GM12892 (cell line): ENCODE measurements at regions not wholly inside any gene's neighbourhood (a gene's known extent, or its start where the extent isn't known, plus 50 kb on each side); places are given as distances from the start of the nearest gene placed in this dataset.

ENCODE experiments used
- DNase-seq: peaks from one replicate; pipeline ENCODE4 v3.0.0; 2011; ENCODE audit not compliant: insufficient read length
- FAIRE-seq: peaks from 2 replicates; lab custom pipeline; 2011; peaks lifted over from hg19 to GRCh38; lab: Jason Lieb, UNC
- POLR2A ChIP-seq: IDR thresholded peaks from 2 replicates; pipeline ENCODE4 v1.6.1; 2011; ENCODE audit warnings: low read depth, low read length, control low read depth
- POLR2AphosphoS5 ChIP-seq: IDR thresholded peaks from 2 replicates; pipeline ENCODE4 v1.6.1; 2011; ENCODE audit warnings: low read depth, low read length, control low read depth
- TAF1 ChIP-seq: IDR thresholded peaks from 2 replicates; pipeline ENCODE4 v1.6.1; 2011; ENCODE audit warnings: low read depth, mild to moderate bottlenecking, control low read depth, low read length, borderline replicate concordance

DNA sequence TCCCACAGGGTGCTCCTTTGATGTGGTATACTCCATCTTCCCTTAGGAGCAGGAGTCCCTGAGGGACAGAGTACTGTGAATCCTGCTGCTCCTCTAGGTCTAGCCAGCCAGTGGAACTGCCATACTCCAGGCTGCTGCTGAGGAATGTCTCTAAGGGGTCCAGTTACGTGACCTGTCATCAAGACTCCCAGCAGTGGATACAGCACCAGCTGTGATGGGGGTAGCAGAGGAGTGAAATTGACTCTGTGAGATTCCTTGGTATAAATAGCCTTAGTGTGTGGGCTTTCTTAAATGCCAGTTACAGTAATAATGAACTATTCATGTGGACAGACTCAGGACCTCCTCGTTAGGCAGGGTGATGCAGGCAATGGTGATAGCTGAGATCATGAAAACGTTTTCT is 140.4 kb upstream of the LUZP2 start:
- FAIRE-seq, result no peak
- DNase-seq, result no peak
- TF ChIP-seq POLR2A (no peak), TAF1 (no peak), POLR2AphosphoS5 (no peak)

DNA sequence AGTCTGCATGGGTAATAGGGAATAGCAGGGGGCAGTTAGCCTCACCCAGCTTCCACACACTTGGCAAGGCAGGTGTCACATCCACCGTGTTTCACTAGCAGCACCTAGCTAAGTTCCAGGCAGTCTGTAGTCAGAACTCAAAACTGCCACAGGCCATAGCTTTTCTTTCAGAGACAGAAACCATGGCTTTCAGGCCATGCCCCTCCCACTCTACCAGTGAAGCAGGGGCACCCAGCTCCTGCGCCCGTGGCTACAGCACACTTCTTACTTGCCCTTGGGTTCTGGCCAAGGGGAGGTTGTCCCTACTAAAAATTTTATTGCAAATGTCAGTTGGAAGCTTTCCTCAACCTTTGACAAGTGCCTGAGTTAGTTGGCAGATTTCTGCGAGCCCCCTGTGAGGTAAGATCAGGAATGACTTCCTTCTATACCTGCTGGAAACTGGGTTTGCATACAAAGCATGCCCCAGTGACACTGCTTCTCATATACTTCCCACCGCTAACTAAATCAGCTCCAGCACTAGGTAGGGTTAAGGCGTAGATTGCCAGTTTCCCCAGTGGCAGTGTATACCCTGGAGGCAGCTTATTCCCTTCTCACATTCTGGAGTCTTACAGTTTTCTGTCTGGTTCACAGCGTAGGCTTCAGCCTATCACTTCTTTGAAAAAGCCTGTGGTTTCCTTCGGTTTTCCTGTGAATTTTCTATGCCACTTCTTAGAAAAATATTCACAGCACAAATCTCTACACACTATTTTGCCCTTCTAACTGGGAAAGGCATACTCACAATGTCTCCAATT is 139.0 kb upstream of the LUZP2 start:
- TF ChIP-seq POLR2AphosphoS5, result no peak
- TF ChIP-seq POLR2A, result no peak
- no peak for TF ChIP-seq TAF1
- no peak for FAIRE-seq
- no peak for DNase-seq

GRCh38 chr11:24372491-24372890 is 124.4 kb upstream of the LUZP2 start:
- DNase-seq (no peak), FAIRE-seq (no peak)
- TF ChIP-seq POLR2AphosphoS5 (no peak), TAF1 (no peak), POLR2A (no peak)

- TF ChIP-seq POLR2A, result no peak
- TF ChIP-seq POLR2AphosphoS5, result no peak
- no peak for TF ChIP-seq TAF1
- no peak for FAIRE-seq
- no peak for DNase-seq
Measured at GRCh38 chr11:24373516-24373915, 123.3 kb upstream of the LUZP2 start.

DNA sequence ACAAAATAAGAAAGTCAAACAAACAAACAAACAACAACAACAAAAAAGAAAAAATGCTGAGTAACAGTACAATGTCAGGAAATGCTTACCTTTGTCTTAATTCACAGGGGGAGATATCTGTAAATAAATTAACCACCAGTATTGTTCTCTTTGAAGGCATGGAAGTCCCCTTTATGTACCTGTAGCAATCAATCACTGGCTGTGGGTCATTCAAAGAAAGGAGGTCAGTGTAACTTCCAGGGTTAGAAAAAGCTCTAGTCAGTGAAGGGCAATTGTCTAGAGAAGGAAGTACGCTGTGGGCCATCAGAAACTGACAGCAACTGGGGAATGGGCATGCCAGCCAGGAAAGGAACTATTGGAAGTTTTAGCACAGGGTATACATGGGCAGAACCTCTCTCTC is 121.5 kb upstream of the LUZP2 start:
- no peak for DNase-seq
- no peak for TF ChIP-seq TAF1
- TF ChIP-seq POLR2A, result no peak
- no peak for TF ChIP-seq POLR2AphosphoS5
- FAIRE-seq, result no peak

DNA sequence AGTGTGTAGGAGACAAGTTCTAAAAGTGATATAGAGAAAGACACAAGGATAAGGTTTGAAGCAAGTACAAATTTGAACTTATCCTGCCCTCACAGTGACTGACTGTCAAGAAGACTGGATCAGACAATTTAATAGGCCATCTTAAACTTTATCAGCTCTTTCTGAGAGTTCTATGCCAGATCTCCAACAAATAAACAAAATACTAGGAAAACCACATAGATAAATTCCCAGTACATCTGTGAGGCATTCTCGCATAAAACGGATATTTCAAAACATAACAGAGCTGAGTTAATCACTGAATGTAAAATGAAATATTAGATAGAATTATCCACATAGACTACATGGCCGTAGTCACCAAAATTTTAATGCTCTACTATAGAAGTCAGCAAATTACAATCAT is 120.9 kb upstream of the LUZP2 start:
- FAIRE-seq (no peak), DNase-seq (no peak)
- TF ChIP-seq TAF1 (no peak), POLR2AphosphoS5 (no peak)

- no peak for TF ChIP-seq POLR2AphosphoS5
- TF ChIP-seq POLR2A, result no peak
- TF ChIP-seq TAF1, result no peak
- DNase-seq (no peak), FAIRE-seq (no peak)
Measured at GRCh38 chr11:24383137-24383536, 113.7 kb upstream of the LUZP2 start.

- DNase-seq, result no peak
- no peak for FAIRE-seq
- TF ChIP-seq TAF1 (no peak), POLR2AphosphoS5 (no peak), POLR2A (no peak)
Measured at GRCh38 chr11:24384240-24384639, 112.6 kb upstream of the LUZP2 start.

- DNase-seq (no peak), FAIRE-seq (no peak)
- TF ChIP-seq TAF1 (no peak), POLR2AphosphoS5 (no peak), POLR2A (no peak)
Measured at GRCh38 chr11:24386546-24387397, 110.1 kb upstream of the LUZP2 start.

- FAIRE-seq (no peak), DNase-seq (no peak)
- TF ChIP-seq POLR2AphosphoS5 (no peak), TAF1 (no peak), POLR2A (no peak)
Measured at GRCh38 chr11:24389575-24389974, 107.3 kb upstream of the LUZP2 start.

DNA sequence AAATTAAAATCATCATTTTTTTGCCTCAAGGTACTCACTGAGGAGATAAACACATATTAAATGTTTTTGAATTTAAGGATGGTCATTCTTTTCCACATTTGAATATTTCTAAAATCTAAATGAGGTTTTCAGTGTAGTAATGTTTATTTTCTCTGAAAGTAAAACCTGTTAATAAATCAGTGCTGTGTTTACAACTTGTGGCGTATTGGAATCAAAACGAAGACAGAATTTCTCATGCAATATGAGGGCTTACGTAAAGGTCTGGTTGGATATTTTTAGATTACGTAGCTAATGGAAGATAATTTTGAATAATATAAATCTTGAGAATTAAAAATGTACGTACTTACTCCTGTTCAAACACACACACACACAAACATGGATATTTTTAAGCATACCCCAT is 106.8 kb upstream of the LUZP2 start:
- DNase-seq (no peak), FAIRE-seq (no peak)
- TF ChIP-seq POLR2AphosphoS5 (no peak), POLR2A (no peak), TAF1 (no peak)

- FAIRE-seq (no peak), DNase-seq (no peak)
- no peak for TF ChIP-seq POLR2AphosphoS5
- TF ChIP-seq POLR2A, result no peak
- TF ChIP-seq TAF1, result no peak
Measured at GRCh38 chr11:24390762-24391161, 106.1 kb upstream of the LUZP2 start.

DNA sequence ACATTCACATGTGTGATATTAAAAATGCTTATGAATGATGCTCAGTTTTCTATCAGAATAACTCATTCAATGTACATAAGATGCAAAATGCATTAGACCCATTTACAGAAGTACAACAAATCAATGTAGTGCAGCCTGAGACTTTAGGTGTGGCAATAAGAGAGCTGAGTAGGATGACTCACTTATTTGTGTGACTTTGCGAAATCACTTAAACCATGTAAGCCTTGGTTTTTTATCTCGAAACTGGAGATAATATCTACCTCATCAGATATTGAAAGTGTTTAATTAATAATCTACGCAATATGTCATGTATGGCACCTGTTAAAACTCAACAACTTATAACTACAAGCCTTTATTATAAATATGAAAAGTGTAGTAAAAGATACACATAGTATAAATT is 105.7 kb upstream of the LUZP2 start:
- TF ChIP-seq POLR2A (no peak), TAF1 (no peak), POLR2AphosphoS5 (no peak)
- FAIRE-seq (no peak), DNase-seq (no peak)
